ENCODE measurements at regions not wholly inside any gene's neighbourhood (a gene's known extent, or its start where the extent isn't known, plus 50 kb on each side); places are given as distances from the start of the nearest gene placed in this dataset.
A peak's percentile ranks its signal among the peaks of the same experiment; 100 is the strongest.
"Not testable (repeated sequence)": the region's sequence is repeated elsewhere in the genome, so short reads cannot be mapped to it uniquely, and the experiment has no call there.

DNA sequence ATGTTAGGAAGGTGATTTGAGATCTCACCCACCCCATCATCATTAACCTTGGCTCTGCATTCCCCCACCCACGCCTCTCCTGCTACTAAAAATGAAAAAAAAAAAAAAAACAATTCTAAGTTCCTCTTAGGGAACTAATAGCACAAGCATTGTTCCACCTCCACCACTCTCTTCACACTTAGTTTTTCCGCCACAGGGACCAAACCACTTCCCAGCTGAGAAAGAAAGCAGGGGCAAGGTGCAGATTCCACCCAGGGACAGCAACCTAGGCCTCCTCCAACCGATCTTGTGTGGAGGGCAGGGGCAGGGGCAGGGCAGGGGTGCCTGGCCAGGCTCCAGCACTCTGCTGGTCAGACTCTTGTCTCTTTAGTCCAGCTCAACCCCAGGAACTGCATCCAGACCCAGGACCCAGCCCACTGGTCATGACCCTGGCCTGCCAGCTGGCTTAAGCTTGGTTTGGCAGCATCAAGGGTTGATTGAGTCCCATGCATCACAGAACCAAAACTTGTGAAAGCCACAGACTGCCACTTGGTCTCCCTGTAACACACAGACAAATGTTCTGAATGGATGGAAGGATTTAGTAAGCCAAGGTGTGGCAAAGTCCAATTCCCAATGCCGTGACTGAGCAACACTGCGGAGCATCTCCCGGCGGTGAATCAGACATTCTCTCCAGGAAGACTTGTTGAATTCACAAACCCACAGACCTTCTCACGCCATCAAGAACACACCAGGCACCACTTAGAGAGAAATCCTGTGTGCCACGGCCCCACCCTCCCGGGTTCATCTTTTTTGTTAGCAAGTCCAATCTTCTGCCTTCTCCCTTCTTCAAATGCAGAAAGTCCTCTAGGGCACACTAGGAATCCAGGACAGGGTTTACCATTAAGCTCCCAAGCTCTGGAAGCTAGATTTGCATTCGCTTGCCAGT, 900.5 kb downstream of the TUBA3C start:
- intact Hi-C loops (cut with DNase I) = not testable (repeated sequence)
- WGBS, 4 donors = 30 to 72% (median 62%) methylated on average over 3 to 8 of the region's 11 CpGs

DNA sequence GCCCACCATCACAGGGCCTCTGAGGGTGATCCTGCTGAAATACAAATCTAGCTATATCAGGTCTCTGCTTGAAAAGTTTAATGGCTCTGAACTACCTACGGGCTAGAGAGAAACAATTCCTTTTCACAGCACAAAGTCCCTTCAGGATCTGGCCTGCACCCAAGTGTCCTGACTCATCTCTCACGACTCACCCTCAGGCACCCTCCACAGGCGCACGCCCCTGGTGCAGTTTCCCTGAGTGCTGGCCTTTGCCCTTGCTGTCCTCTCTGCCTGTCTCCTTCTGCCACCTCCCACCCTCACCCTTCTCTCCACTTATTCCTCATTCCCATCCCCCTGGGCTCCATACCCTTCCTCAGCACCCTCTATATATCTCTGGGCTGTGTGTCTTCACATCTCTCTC, 901.7 kb downstream of the TUBA3C start:
- H3K4me3 ChIP-seq; H3K4me1 ChIP-seq; H3K27ac ChIP-seq; H3K9me3 ChIP-seq; DNase-seq; H3K36me3 ChIP-seq; H3K27me3 ChIP-seq; intact Hi-C loops (cut with DNase I): not testable (repeated sequence)
- peak in 1 of 4 donors; percentile 41 for ATAC-seq
- 73 to 86% (median 79%) methylated on average over 4 of the region's 4 CpGs for WGBS, 4 donors

More for the DNA sequence above, 900.5 kb downstream of the TUBA3C start:
- DNase-seq, H3K36me3 ChIP-seq, H3K4me1 ChIP-seq, H3K4me3 ChIP-seq, H3K27me3 ChIP-seq, H3K9me3 ChIP-seq, ATAC-seq, H3K27ac ChIP-seq: not testable (repeated sequence)

DNA sequence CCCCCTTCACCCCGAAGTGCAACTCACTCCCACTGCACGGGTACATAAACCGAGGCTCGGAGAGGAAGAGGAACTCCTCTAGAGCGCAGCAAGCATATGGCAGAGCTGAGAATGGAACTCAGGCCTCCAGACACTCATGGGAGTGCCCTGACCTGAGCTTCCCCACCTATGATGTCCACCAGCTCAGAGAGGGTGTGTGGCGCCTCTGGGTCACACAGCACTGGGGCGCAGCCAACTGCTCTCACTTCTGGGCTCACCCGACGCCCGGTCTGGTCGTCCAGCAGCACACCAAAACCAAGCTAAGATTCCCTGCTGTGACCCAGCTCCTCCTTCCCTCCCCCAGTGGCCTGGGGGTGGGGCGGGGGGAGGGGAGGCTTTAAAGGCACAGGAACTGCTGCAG, 904.3 kb downstream of the TUBA3C start:
- H3K9me3 ChIP-seq; H3K36me3 ChIP-seq; H3K4me1 ChIP-seq; intact Hi-C loops (cut with DNase I); H3K27me3 ChIP-seq; ATAC-seq; H3K27ac ChIP-seq; DNase-seq; H3K4me3 ChIP-seq: not testable (repeated sequence)
- WGBS, 4 donors = 74 to 84% (median 79%) methylated on average over 8 to 12 of the region's 12 CpGs

DNA sequence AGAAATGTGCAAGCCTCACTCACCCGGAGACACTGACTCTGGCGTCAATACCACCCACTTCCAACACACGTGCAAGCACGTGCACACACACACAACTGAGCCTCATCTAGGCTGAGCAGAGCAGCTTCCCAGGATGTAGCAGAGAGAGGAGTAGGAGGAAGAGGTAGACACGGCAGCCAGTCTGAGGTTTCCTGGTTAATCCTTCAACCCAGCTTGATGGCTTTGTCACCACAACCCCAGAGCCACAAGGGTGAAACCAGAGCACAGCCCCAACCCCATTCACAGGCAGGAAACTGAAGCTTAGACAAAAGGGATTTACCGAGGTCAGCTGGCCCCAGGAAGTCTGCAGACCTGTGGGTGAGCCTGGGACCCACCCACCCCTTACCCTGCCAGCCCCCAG, 905.3 kb downstream of the TUBA3C start:
- ATAC-seq; H3K27me3 ChIP-seq; H3K9me3 ChIP-seq; intact Hi-C loops (cut with DNase I); H3K4me3 ChIP-seq; H3K27ac ChIP-seq; H3K4me1 ChIP-seq; DNase-seq; H3K36me3 ChIP-seq: not testable (repeated sequence)
- 56 to 80% (median 66%) methylated on average over 1 to 6 of the region's 6 CpGs for WGBS, 4 donors

DNA sequence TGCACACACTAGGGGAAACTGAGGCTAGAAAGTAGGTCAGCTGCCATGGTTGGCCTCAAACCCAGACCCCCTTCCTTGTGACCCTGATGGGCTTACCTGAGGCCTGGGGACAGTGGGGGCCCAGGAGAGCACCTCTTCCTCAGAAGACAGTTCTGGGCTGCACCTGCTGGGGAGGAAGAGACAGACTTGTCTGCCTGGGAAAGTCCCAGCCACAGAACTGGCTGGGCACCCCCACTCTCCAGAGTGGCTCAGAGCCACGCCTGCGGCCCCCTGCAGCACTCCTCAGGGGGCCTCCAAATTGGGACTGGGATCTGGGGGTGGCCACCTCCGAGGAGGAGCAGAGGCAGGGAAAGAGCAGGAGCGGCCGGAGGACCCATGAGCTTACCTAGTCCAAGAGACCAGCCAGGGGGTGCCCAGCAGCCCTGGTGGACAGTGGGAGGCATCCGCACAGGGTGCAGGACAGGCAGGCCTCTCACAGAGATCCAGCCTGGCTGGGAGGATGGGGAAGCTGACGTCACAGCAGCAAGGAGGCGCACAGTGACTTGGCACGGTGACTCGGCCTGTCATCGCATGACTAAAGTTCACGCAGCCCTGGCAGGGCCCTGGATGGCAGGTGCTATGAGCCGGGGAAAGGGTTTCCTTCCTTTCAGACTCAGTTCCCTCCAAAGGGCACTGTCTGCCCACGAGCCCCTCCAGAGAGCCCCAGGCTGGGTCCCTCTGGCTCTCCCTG, 907.7 kb downstream of the TUBA3C start:
- DNase-seq; H3K36me3 ChIP-seq; H3K9me3 ChIP-seq; H3K27me3 ChIP-seq; H3K27ac ChIP-seq; H3K4me1 ChIP-seq; ATAC-seq; H3K4me3 ChIP-seq; intact Hi-C loops (cut with DNase I): not testable (repeated sequence)
- WGBS, 4 donors = 74 to 81% (median 77%) methylated on average over 3 to 13 of the region's 14 CpGs

DNA sequence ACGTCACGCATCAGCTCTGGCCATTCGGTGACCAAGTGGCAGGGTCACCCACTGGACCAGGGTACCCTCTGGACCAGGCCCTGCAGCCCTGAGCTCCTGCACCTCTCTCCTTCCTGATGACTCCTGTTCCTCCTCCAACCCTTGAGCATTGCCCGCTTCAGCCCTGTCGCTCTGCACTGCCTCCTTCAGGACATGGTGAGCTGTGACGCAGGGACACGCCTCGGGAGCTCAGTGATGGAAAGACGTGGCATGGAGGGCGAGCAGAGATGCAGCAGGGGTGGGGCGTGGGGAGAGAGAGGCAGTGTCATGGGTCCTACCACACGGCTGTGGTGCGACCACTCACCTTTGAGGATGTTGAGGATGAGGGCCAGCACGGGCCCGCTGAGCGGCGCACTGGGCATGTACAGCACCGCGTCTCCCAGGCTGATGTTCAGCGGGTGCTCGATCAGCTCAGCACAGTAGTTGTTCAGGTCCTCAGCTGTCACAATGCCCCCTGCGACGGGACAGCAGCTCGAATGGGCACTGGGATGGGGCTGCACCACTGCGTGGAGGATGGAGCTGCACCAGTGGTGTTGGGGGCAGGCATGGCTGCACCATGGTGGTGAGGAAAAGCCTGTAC, 922.7 kb downstream of the TUBA3C start:
- H3K36me3 ChIP-seq; H3K4me3 ChIP-seq; ATAC-seq; H3K4me1 ChIP-seq; H3K27me3 ChIP-seq; DNase-seq; H3K9me3 ChIP-seq; H3K27ac ChIP-seq; intact Hi-C loops (cut with DNase I): not testable (repeated sequence)
- WGBS, 4 donors = 82 to 85% (median 84%) methylated on average over 20 to 25 of the region's 25 CpGs

DNA sequence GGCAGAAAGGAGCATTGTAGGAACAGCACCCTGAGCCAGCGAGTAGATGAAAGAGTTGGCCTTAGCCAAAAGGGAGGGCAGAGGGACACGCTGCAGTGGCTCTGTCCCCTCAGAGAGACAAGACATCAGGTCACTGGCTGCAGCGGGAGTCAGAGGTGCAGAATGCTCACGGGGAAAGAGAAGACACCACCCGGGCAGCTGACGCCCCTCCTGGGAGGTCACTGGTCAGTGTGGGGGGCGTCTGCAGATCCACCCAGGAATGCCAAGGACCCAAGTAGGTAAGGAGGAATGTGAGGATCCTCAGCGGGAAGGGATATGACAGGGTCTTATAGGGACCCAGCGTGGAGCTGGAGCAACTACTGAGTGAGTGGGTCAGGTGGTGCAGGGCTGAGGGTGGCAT, 923.9 kb downstream of the TUBA3C start:
- DNase-seq; H3K4me1 ChIP-seq; H3K36me3 ChIP-seq; H3K27me3 ChIP-seq; intact Hi-C loops (cut with DNase I); ATAC-seq; H3K27ac ChIP-seq; H3K4me3 ChIP-seq; H3K9me3 ChIP-seq: not testable (repeated sequence)
- WGBS, 4 donors = 72 to 74% (median 73%) methylated on average over 9 of the region's 9 CpGs

DNA sequence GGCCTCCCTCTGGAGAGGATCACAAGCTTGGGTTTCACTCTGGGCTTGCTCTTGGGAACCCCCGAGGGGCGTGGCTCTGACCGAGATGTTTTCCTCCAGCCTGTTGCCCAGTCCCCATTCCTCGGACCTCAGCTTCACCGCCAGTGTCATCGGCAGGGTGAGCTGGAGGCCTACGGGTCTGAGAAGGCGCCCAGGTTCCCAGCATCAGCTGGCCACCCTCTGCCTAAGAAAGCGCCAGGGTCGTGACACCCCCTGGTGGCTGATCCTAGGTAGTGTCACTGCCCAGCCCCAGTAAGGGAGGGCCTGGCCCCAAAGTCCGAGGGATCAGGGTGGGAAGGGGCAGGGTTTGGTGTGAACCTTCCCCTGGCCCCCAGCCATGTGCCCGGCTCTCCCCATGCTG, 928.8 kb downstream of the TUBA3C start:
- intact Hi-C loops (cut with DNase I); ATAC-seq; H3K27me3 ChIP-seq; H3K9me3 ChIP-seq; H3K27ac ChIP-seq; DNase-seq; H3K4me3 ChIP-seq; H3K36me3 ChIP-seq; H3K4me1 ChIP-seq: not testable (repeated sequence)
- 73 to 90% (median 80%) methylated on average over 8 to 12 of the region's 12 CpGs for WGBS, 4 donors

DNA sequence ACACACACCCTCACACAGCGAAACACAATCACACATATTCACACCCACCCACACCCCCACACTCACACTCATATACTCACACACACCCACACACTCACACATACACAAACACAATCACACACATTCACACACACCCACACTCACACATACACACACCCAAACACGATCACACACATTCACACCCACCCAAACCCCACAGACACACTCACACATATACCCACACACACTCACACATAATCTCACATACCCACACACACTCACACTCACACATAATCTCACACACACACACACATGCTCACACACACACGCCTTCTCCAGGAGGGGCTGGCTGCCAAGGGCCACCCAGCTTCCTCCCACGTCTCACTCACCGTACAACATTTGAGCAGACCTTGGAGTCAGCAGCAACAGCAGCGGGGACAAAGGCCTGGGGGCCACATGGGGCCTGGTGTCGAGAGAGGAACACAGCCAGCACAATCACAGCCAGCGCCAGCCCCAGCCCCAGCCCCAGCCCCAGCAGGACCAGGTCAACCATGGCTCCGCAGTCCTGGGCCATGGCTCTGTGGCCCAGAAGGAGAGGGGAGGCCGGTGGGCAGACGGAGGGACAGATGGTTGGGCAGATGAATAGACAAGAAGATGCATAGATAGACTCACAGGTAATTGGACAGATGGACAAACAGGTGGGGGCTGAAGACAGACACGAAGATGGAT, 932.9 kb downstream of the TUBA3C start:
- DNase-seq; H3K27me3 ChIP-seq; H3K36me3 ChIP-seq; intact Hi-C loops (cut with DNase I); H3K4me1 ChIP-seq; H3K9me3 ChIP-seq; H3K27ac ChIP-seq; ATAC-seq; H3K4me3 ChIP-seq: not testable (repeated sequence)
- WGBS, 4 donors = 79 to 86% (median 80%) methylated on average over 12 of the region's 12 CpGs

DNA sequence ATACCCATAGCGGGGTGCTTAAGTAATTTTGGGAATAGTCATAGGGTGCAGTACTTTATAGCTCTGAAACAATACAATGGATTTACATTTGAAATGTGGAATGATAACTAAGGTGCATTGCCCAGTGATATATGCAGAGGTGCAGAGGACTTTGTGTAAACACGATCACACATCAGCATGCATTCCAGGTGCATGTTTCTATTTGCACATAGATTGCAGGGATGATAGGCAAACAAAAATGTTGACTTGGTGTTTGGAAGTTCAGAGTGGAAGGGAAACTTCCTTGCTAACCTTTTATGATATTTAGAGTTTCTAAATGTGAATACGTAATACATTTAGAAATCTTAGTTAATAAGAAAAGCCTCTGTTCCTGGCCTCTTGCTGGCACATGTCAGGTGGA, 941.5 kb downstream of the TUBA3C start:
- DNase-seq; ATAC-seq; H3K9me3 ChIP-seq; H3K4me3 ChIP-seq; intact Hi-C loops (cut with DNase I); H3K4me1 ChIP-seq; H3K27me3 ChIP-seq; H3K27ac ChIP-seq; H3K36me3 ChIP-seq: not testable (repeated sequence)
- 68 to 77% (median 73%) methylated on average over 3 of the region's 3 CpGs for WGBS, 4 donors

Measured in heart left ventricle (tissue), 16 donors.